ENCODE measurements at regions not wholly inside any gene's neighbourhood (a gene's known extent, or its start where the extent isn't known, plus 50 kb on each side); places are given as distances from the start of the nearest gene placed in this dataset.

GRCh38 chr5:173741729-173742431, 125.4 kb upstream of the BOD1 start:
- DNase-seq (ENCODE audit: low read depth in 2 of 2): no peak

GRCh38 chr5:173742432-173742816, 126.0 kb upstream of the BOD1 start:
- DNase-seq (ENCODE audit: low read depth in 2 of 2): no peak

- no peak for DNase-seq (ENCODE audit: low read depth in 2 of 2)
Measured at GRCh38 chr5:173743641-173744343, 127.3 kb upstream of the BOD1 start.

- no peak for DNase-seq (ENCODE audit: low read depth in 2 of 2)
Measured at GRCh38 chr5:173744551-173744950, 128.1 kb upstream of the BOD1 start.

GRCh38 chr5:173745123-173745522, 128.7 kb upstream of the BOD1 start:
- no peak for DNase-seq (ENCODE audit: low read depth in 2 of 2)

GRCh38 chr5:173745557-173745956, 129.1 kb upstream of the BOD1 start:
- DNase-seq (ENCODE audit: low read depth in 2 of 2): no peak

GRCh38 chr5:173746047-173746646, 129.7 kb upstream of the BOD1 start:
- DNase-seq (ENCODE audit: low read depth in 2 of 2): no peak

- no peak for DNase-seq (ENCODE audit: low read depth in 2 of 2)
Measured at GRCh38 chr5:173747876-173748275, 131.4 kb upstream of the BOD1 start.

- DNase-seq (ENCODE audit: low read depth in 2 of 2): no peak
Measured at GRCh38 chr5:173750538-173751265, 134.3 kb upstream of the BOD1 start.

- no peak for DNase-seq (ENCODE audit: low read depth in 2 of 2)
Measured at GRCh38 chr5:173751266-173751600, 134.8 kb upstream of the BOD1 start.

GRCh38 chr5:173752653-173753052, 135.5 kb upstream of the CPEB4 start:
- DNase-seq (ENCODE audit: low read depth in 2 of 2): no peak

- DNase-seq (ENCODE audit: low read depth in 2 of 2): no peak
Measured at GRCh38 chr5:173753307-173754168, 134.6 kb upstream of the CPEB4 start.

- no peak for DNase-seq (ENCODE audit: low read depth in 2 of 2)
Measured at GRCh38 chr5:173755319-173755718, 132.8 kb upstream of the CPEB4 start.

GRCh38 chr5:173757403-173758209, 130.5 kb upstream of the CPEB4 start:
- no peak for DNase-seq (ENCODE audit: low read depth in 2 of 2)

- no peak for DNase-seq (ENCODE audit: low read depth in 2 of 2)
Measured at GRCh38 chr5:173758676-173759075, 129.5 kb upstream of the CPEB4 start.

GRCh38 chr5:173759691-173760090, 128.5 kb upstream of the CPEB4 start:
- no peak for DNase-seq (ENCODE audit: low read depth in 2 of 2)

GRCh38 chr5:173760461-173761177, 127.5 kb upstream of the CPEB4 start:
- DNase-seq (ENCODE audit: low read depth in 2 of 2): no peak

- DNase-seq (ENCODE audit: low read depth in 2 of 2): no peak
Measured at GRCh38 chr5:173761178-173761513, 127.0 kb upstream of the CPEB4 start.

GRCh38 chr5:173762045-173762444, 126.1 kb upstream of the CPEB4 start:
- DNase-seq (ENCODE audit: low read depth in 2 of 2): no peak

- no peak for DNase-seq (ENCODE audit: low read depth in 2 of 2)
Measured at GRCh38 chr5:173762930-173763329, 125.2 kb upstream of the CPEB4 start.

Measured in stimulated activated CD4-positive, alpha-beta T cell treated with anti-CD3 and anti-CD28 coated beads, Interleukin-1b, Interleukin-23, amount 100 ng/mL, for 4 hours (primary cell).